ENCODE measurements at regions not wholly inside any gene's neighbourhood (a gene's known extent, or its start where the extent isn't known, plus 50 kb on each side); places are given as distances from the start of the nearest gene placed in this dataset.

GRCh38 chr20:4608861-4609260, 77.4 kb upstream of the PRNP start:
- TF ChIP-seq EZH2 (IDR thresholded peaks at IDR 0.05; ENCODE audit: borderline replicate concordance, insufficient read depth, low read depth, low read length, poor library complexity, severe bottlenecking) (no peak), CTCF (IDR thresholded peaks at IDR 0.05) (no peak)

Measured in B cell (primary cell).